MCF 10A (cell line): ENCODE measurements at regions not wholly inside any gene's neighbourhood (a gene's known extent, or its start where the extent isn't known, plus 50 kb on each side); places are given as distances from the start of the nearest gene placed in this dataset.

Experiments
- BruUV-seq: library from RNA; stranded (reverse); fragments of 400-500 nt; replicated peaks from 2 replicates; lab custom pipeline; 2021; lab: Mats Ljungman, UMichigan
- CTCF ChIA-PET: fragments of 300-600 bp; sonication (Branson Sonifier 250); formaldehyde crosslinking; extraction: SDS; loops from one replicate; lab custom pipeline; 2021; ENCODE audit warnings: antibody characterized with exemption, inconsistent platforms; lab: Yijun Ruan, JAX
- POLR2A ChIA-PET: fragments of 300-600, 350-650 bp; sonication (Branson Sonifier 250); formaldehyde crosslinking; extraction: SDS; loops from one replicate; lab custom pipeline; 2020; ENCODE audit warnings: antibody characterized with exemption, inconsistent platforms; lab: Yijun Ruan, JAX
- DNase-seq: peaks from one replicate; pipeline ENCODE4 v3.0.0-alpha.2; 2018; ENCODE audit not compliant: unreplicated experiment
- H3K27ac Mint-ChIP-seq: one replicate; pipeline ENCODE4 v1.8.0; 2022; ENCODE audit warnings: mild to moderate bottlenecking, low read depth, mixed read lengths; ENCODE audit not compliant: unreplicated experiment
- H3K27me3 Mint-ChIP-seq: one replicate; pipeline ENCODE4 v1.8.0; 2022; ENCODE audit warnings: mixed read lengths; ENCODE audit not compliant: insufficient read depth, unreplicated experiment
- H3K36me3 Mint-ChIP-seq: one replicate; pipeline ENCODE4 v1.8.0; 2022; ENCODE audit warnings: mild to moderate bottlenecking, moderate library complexity, mixed read lengths; ENCODE audit not compliant: insufficient read depth, unreplicated experiment
- H3K4me1 Mint-ChIP-seq: one replicate; pipeline ENCODE4 v1.8.0; 2022; ENCODE audit warnings: mixed read lengths; ENCODE audit not compliant: insufficient read depth, unreplicated experiment
- H3K4me3 Mint-ChIP-seq: one replicate; pipeline ENCODE4 v1.8.0; 2022; ENCODE audit warnings: mild to moderate bottlenecking, moderate library complexity, mixed read lengths; ENCODE audit not compliant: unreplicated experiment
- H3K9me3 Mint-ChIP-seq: one replicate; pipeline ENCODE4 v1.8.0; 2022; ENCODE audit warnings: mixed read lengths; ENCODE audit not compliant: unreplicated experiment
- CTCF ChIP-seq: fragments of 200-600 bp; IDR thresholded peaks from one replicate; pipeline ENCODE4 v1.8.0; 2022; ENCODE audit warnings: antibody characterized with exemption, mild to moderate bottlenecking; ENCODE audit not compliant: unreplicated experiment
- intact Hi-C: fragments of 100-400 bp; cut with micrococcal nuclease; formaldehyde crosslinking; loops from 2 replicates; pipeline ENCODE4 v1.14.1; 2022

GRCh38 chrX:84876876-84877275 lies 126.8 kb upstream of the APOOL start:
- intact Hi-C loops = no loop called here
- Mint-ChIP-seq H3K9me3 (no peaks in the 10 kb centered on the region), H3K27me3 (no peaks in the 10 kb centered on the region), H3K36me3 (no peaks in the 10 kb centered on the region), H3K4me3 (no peak overlapping the region), H3K4me1 (no peaks in the 10 kb centered on the region), H3K27ac (no peak overlapping the region)
- ChIA-PET POLR2A (no interaction called here), CTCF (no interaction called here)
- BruUV-seq = no TSS peak
- no peak for DNase-seq
- no peak for TF ChIP-seq CTCF

DNA sequence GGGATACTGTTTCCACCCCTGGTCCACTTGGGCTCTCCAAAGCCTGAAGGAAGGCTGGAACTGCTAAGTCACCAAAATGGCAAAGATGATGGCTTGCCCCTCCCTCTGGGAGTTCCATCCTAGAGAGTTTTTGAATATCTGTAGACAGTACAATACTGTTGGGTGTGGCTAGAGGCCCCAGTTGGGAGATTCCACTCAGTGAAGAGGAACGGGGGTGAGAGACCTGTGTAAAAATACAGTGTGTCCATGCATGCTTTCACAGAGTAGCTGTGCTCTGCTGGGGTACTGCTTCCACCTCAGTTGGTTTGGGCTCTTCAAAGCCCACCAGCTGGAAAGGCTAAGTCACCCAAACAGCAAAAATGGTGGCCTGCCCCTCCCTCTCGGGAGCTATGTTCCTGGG lies 109.8 kb upstream of the APOOL start:
- H3K9me3 Mint-ChIP-seq = peaks cover 6% of the 10 kb centered on the region
- H3K36me3 Mint-ChIP-seq = peaks cover 6% of the 10 kb centered on the region
- intact Hi-C loops = no loop called here
- ChIA-PET CTCF (no interaction called here), POLR2A (no interaction called here)
- H3K27ac Mint-ChIP-seq = no peak overlapping the region
- no peak overlapping the region for H3K4me3 Mint-ChIP-seq
- H3K27me3 Mint-ChIP-seq = no peaks in the 10 kb centered on the region
- DNase-seq = no peak
- no peaks in the 10 kb centered on the region for H3K4me1 Mint-ChIP-seq
- TF ChIP-seq CTCF = no peak
- no TSS peak for BruUV-seq

- intact Hi-C loops = loop anchor here (1.0 to 2.0 kb wide), 3 partner anchors 145 to 861 kb away; no protein-coding TSS in a partner anchor
- TF ChIP-seq CTCF = peak; percentile 25
- Mint-ChIP-seq H3K4me3 (no peak overlapping the region), H3K27me3 (no peaks in the 10 kb centered on the region), H3K27ac (peak overlapping the region; percentile 35), H3K36me3 (no peaks in the 10 kb centered on the region), H3K9me3 (peaks cover 6% of the 10 kb centered on the region), H3K4me1 (no peaks in the 10 kb centered on the region)
- DNase-seq = peak; percentile 33
- CTCF ChIA-PET = interaction anchor here (0.7 to 5.1 kb wide), 19 partner anchors 13 to 863 kb away, joined by 3 to 60 read pairs (median 3); partner anchors contain the start of gene APOOL
- BruUV-seq = no TSS peak
- POLR2A ChIA-PET = no interaction called here
Measured at GRCh38 chrX:84907324-84907968, 96.2 kb upstream of the APOOL start.

- Mint-ChIP-seq H3K4me3 (no peak overlapping the region), H3K27me3 (no peaks in the 10 kb centered on the region), H3K4me1 (no peaks in the 10 kb centered on the region), H3K36me3 (no peaks in the 10 kb centered on the region), H3K27ac (no peak overlapping the region), H3K9me3 (no peaks in the 10 kb centered on the region)
- ChIA-PET POLR2A (no interaction called here), CTCF (interaction anchor here (0.7 to 5.1 kb wide), 4 partner anchors 179 to 1149 kb away, joined by 3 to 60 read pairs (median 4); no protein-coding TSS in a partner anchor)
- intact Hi-C loops = no loop called here
- BruUV-seq = no TSS peak
- peak; percentile 0 for DNase-seq
- TF ChIP-seq CTCF = no peak
Measured at GRCh38 chrX:84909151-84909550, 94.5 kb upstream of the APOOL start.
